NCI-H748 (cell line): ENCODE measurements at regions not wholly inside any gene's neighbourhood (a gene's known extent, or its start where the extent isn't known, plus 50 kb on each side); places are given as distances from the start of the nearest gene placed in this dataset.
A peak's percentile ranks its signal among the peaks of the same experiment; 100 is the strongest.

ENCODE experiments used
- DNase-seq: peaks from one replicate; lab custom pipeline; 2025; ENCODE audit not compliant: unreplicated experiment; lab: John Stamatoyannopoulos, UW

DNA sequence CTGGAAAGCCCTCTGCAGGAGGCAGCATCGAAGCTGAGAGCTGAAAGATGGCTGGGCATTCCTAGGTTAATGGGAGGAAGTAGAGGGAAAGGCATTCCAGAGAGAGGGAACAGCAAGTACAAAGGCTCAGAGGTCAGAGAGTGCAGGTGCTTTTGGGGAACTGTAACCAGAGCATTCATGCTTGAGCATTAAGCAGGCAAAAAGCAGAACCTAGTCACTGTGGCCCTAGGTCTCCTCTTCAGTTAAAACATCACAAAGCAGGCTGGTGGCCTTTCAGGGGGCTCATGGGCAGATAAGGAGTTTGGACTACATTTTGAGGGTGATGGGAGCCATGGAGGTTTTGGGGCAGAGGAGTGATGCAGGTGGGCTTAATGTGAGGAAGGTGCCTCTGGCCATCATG, 169.2 kb upstream of the MYL2 start:
- DNase-seq, result no peak

DNA sequence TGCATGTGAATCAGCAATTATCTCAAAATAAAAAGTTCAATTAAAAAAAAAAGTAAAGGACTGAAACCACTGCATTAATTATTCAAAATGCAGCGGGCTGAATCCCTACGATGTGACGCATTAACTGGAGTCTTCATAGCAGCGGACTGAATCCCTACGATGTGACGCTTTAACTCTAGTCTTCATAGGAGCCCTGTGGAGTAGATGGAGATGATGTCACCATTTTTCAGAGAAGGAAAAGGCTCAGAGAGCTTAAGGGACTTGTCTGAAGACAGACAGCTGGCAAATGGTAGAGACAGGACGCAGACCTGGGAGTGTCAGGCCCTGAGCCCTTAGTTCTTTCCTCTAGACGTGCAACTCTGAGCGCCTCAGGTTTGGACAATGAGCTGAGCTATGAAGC, 168.0 kb upstream of the MYL2 start:
- no peak for DNase-seq

DNA sequence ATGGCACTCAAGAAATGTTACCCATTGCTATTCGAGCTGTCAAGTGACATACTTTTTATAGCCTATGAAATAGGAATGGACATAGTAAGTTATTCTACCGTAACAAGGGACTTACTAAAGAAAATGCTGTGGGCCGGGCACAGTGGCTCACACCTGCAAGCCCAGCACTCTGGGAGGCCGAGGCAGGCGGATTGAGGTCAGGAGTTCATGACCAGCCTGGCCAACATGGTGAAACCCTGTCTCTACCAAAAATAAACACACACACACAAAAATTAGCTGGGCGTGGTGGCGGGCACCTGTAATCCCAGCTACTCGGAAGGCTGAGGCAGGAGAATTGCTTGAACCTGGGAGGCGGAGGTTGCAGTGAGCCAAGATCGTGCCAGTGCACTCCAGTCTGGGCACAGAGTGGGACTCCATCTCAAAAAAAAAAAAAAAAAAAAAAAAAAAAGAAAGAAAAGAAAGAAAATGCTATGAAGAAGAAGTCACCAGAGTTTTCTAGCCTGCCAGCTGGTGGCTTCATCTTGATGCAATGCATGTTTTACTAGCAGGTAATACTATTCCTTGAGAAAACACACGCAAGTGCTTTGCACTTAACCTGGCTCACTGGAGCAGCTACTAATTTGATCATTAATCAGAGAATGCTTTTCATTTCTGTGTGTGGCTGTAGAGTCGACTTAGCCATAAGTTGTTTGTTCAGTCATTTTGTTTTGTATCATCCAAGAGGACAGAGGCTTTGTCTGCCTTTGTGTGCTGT, 166.7 kb upstream of the MYL2 start:
- peak; percentile 55 for DNase-seq

DNA sequence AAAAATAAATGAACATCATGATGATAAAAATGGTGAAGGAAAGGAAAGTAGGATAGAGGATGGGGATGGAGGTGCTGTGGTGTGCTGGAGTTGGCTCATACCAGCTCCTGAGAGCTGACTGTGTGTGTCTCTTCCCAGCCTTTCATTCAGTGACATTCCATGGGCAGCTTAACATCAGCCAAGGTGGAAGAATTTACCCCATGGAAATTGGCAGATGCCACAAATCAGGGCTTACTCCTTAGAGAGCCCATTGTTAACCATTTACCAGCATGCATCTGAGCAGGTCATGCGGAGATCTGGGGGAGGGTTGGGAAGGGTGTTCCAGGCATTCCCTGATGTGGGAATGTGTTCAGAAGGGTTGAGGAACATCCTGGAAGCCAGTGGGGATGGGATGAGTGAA, 164.7 kb upstream of the MYL2 start:
- DNase-seq, result no peak

DNA sequence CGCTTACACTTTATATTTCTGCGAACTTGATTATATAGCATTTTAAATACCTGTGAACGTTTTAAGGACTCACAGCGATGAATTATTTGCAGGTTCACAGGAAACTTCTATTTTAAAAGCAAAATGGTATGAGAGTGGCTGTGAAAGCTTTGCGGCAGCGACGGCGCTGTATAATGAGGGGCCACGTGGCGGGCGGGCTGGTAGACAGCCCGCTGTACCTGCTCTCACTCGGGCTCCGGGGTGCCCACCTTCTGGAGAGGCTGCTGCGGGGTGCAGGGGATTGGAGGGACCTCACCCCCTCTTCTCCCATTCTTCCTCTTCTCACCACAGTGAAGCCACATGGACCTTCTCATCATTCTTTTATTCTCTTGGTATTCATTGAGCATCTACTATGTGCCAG, 164.2 kb upstream of the MYL2 start:
- DNase-seq, result no peak

DNA sequence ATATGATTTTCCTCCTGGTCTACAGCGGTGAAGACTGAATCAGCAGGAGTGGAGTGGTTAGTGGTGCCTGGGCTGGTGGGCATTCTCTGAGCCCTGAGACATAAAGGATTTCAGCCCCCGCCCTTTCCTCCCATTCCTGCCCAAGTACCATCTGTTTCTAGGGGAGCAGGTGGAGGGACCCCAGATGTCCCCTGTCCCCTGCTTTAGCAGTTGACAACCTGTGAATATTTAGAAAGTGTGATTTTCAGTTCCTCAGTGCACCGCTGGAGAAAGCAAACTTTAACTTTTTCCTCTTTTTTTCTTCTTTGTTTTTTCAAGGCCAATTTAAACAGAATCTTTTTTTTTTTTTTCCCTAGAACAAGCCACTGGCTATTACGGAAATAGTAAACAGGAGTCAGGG, 163.8 kb upstream of the MYL2 start:
- no peak for DNase-seq

DNA sequence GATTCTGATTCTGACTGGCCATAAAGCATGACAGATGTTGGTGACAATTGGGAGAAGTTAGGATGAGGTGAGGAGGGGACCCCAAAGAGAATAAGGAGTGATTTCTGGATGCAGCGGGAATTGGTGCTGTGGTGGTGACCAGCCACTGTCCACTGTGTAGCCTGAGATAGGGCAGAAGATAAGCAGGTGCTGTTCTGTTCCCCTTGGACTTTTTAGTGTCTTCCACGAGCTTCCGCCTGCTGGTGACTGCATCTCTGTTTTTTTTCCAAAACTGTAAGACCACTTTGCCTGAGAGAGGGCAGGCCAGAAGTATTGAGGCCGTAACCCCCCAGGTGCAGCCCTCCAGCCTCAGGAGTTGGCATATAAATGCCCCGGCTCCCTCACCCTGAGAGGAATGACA, 161.2 kb upstream of the MYL2 start:
- no peak for DNase-seq

DNA sequence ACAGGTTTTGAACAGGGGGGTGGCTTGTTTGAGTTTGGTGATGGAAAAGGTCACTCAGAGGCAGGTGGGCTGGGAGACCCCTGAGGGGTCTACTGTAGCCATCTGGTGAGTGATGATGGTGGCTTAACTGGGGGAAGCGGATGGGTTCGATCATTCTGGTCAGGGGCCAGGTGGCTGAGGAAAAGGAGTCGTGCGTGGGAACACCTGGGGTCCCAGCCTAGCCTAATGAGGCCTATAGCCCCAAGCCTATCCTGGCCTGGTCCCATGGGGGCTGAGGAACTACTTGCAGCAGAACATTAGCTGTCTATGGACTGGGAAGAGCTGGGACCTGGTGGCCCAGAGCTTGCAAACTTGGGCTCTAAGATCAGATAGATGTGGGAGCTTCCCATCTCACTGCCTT, 158.4 kb upstream of the MYL2 start:
- DNase-seq, result no peak

DNA sequence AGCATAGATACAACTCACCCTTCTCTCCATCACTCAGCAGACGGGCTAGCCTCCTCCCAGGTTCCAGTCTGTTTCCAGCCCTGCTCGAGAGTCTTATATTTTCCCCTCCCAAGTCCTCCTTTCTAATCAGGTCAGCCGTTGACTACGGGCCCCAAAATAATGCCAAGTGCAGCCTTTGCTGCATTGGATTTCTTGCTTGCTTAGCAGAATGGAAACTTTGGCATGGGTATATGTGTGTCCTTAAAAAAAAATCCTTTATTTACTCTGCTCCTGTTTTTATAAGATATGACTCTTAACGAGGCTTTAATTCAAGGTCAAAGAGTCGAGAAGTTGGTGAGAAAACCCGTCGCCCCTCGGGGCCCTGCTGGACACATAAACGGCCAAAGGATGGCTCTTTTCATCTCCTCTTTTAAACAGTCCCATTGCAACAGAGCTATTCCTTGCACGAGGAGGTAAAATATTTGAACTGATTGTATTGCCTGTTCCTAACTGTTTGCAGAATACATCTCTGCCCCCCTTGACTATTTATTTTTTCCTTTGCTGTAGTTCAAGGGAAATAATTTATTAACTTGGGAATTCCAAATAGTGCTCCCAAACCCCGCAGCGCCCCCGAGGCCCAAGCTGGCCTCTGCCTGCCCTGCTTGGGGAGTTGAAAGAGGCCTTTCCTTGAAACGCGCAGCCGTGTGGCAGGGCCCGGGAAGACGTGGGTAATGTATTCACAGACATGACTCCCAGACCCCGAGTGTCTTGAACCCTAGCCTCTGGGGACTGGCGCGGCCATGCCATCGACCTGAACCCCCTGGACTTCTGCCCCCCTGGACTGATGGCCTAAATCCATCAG, 156.5 kb upstream of the MYL2 start:
- no peak for DNase-seq

DNA sequence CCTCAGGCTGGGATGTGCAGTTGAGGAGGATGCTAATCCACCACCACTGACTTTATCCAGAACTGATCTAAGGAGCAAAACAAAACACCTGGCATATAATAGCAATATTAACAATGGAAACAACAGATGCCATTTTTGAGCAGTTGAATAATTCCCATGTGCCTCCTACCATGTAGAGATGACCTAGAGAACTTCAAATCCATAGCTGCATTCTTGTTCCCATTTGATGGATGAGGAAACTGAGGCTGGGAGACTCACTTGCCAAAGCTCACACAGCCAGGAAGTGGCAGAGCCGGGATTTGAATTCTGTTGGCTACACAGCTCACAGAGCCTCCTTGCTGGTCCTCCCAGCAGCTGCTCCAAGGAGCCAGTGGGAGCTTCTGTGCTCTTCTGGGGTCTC, 155.8 kb upstream of the MYL2 start:
- DNase-seq, result no peak

DNA sequence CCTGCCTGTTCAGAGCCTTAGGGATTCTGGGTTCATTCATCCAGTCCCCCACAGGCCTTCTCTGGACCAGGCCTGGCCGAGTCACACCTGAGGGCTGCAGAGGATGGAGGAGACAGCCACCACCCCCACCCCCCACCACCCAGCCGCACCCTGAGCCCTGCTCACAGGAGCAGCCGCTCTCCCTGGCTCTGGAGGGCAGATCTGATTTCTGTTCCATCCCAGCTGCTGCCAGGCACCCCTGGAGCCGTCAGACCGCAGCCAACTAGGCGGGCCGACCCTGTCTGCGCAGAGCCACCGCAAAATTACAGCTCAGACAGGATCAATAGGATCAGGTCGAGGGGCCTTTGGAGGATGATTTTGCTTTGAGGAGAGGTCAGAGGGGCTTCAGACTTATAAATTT, 154.6 kb upstream of the MYL2 start:
- DNase-seq, result no peak

DNA sequence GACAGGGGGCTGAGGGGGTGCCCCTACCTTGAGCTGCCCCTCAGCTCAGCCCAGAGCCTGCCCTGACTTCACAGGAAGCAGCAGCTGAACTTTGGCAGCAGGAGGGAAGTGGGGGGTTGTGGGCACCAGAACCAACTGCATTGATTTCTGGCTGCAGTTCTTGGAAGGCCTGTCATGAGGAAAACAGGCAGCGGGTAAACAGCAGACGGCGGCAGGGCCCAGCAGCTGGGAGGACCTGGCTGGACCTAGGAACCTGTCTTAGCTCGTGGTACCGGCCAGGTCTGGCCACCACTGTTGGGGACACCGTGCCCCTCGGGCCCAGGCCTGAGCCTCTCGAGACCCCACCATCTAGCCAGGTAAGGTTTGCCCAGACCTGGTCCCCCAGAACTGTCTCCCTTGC, 154.2 kb upstream of the MYL2 start:
- DNase-seq, result no peak

DNA sequence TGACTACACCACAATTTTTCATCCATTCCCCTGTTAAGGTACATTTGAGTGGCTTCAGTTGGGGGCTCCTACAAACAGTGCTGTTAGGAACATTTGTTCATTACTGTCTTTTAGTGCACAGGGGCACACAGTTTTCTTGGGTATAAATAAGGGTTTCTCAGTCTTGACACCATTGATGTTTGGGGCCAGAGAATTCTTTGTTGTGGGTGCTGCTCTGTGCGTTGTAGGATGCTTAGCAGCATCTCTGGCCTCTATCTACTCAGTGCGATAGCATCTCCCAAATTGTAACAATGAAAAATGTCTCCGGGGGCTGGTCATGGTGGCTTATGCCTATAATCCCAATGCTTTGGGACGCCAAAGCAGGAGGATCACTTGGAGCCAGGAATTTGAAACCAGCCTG, 153.0 kb upstream of the MYL2 start:
- no peak for DNase-seq

DNA sequence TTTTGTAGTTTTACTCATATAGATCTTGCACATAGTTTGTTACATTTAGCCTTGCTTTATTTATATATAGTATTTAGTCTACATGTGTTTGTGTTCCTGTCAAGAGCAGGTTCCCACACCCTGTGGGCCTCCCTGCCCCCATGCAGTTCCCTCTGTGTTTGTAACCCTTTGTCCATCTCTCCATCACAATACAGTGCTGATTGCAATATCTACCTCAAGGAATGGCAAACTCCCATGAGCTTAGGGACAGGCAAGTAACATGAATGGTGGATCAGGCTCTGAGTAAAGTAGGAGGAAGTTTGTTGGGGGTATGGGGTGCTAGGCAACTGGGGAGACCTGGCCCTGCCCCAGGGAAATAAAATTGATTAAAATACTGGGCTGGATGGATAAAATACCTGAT, 151.9 kb upstream of the MYL2 start:
- DNase-seq, result no peak

DNA sequence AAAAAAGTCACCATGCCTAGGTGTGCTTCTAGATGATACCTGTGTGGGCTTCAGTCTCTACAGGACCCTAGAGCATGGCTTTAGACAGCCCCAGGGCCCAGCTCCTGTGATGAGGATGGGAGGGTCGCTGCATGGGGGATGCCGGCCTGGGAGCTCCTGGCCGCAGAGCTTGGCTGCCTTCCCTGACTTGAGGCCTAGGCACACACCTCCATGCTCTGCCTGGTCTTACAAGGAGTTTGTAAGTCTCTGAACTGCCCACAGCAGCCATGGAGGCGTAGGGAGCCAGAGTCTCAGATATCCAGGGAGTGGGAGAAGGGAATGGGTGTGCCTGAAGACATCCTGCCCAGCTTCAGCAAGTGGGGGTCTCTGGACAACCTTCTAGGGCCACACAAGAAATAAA, 149.5 kb upstream of the MYL2 start:
- no peak for DNase-seq

DNA sequence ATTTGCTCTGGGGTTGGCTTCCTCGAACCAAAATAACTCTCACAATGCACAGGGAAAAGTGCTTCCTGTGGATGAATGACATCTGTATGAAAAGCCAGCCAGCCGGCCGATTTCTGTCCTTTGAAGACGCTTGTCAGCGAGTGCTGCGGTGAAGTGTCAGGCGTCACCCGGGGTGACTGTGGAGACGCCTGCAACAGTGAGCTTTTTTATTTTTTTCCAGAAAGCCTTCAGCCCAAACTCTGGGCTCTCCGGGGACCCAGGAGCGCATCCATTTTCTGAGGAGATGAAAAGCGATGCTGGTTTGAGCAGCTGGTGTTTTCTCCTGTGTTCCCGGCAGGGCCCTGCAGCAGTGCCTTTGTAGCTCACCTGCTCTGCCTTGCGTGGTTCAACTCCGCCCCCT, 147.9 kb upstream of the MYL2 start:
- DNase-seq, result peak; percentile 19

DNA sequence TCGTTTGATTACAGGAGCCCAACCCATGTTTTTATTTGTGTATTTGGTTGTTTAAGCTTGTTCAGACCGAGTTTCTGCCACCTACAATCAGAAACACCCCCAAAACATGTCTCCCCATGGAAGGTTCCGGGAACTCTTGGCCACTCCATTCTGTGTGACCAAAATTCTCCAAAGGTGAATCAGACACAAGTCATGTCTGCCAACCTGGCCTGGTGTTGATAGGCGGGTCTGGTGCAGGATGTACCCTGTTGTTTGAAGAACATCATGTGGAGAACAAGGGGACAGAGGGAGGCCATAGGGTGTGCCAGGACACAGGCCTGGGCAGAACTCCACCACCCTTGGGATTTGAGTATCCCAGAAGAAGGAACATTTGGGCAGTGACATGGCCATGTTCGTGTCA, 147.1 kb upstream of the MYL2 start:
- no peak for DNase-seq

DNA sequence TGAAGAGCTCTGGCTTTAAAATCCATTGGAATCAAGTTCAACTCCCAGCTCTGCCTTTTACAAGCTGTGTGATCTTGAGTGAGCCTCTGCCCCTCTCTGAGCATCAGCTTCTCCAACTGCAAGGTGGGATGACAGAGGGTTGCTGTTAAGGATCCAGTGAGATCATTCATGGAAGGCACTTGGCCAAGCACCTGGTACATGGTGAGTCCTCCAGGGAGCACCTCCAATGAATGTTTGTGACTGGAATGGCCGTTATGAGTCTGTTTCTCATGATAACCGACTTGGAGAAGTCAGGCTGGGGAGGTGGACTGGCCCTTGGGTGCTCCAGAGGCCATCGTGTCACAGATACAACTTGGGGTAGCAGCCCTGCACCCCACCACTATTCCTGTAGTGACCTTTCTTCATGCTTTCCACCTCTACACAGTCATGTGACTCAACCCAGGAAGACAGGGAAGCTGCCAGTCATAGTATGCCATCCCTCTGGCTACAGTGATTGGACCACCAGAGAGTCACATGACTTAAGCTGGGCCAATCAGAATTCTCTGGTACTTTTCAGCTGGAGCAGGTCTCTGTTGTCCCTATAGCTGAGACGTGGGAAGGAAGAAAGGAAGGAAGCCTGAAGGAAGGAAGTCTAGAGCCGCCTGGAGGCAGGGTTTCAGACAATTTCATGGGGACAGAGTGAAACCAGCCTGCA, 146.5 kb upstream of the MYL2 start:
- DNase-seq, result no peak

DNA sequence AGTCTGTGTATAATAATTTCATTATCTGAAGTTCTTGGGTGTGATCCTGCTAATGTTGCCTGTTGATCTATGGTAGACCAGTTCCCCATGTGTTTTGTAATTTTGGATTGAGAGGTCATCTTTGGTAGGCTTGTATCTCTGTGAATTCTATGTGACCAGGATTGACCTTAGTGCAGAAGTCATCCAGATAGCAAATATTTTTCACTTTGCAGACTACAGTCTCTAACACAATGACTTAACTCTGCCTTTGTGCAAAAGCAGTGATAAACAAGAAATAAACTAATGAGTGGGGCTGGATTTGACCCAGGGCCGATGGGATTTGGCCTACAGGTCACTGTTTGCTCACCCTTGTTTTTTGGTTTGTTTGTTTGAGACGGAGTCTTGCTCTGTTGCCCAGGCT, 144.6 kb upstream of the MYL2 start:
- no peak for DNase-seq

DNA sequence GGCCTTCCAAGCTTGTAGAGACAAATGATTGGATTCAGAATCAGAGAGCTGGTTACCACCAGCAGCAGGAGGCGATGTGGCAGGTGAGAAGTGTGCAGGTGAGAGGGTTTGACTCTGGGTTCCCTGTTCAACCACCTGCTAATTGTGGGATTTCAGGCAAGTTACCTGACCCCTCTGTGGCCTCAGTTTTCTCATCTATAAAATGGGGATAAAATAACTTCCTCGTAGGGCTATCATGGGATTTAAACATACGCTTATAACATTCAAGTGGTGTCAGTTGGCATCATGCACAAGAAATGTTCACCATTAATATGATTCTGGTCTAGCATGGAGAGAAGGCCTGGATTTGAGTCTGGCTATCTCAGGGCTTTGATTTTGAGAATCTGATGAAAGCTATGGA, 143.8 kb upstream of the MYL2 start:
- DNase-seq, result no peak

DNA sequence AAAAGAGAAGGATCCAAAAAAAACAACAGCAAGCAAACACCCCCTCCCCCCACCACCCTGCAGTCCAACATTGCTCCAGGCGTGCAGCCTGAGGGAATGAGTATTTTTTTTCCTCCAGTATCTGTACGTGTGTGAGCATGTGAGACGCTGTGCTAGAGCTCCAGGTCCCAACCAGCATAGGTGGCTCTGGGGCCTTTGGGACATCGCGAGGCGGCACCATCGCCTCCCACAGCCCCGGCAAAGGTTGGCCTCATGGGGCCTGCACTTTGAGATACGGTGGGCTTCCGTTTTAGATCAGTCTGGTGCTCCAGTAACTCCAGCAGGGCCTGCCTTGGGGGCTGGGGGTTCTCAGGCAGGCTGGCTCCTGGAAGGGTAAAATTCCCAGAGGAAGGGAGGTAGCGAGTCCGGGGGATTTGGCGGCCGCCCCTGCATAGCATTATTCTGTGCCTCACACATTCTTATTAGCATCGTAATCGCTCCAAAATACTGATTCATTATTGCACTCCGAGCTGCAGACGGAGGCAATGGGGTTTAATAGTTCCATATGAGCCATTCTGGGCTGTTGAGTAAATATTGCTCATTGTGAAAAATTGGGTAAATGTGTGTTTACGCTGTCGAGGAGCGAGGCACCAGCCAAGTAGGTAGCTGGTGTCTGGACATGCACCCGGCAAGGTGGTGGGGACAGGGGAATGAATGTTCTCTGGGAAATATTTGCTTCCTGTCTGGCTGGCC, 143.1 kb upstream of the MYL2 start:
- no peak for DNase-seq
